ENCODE measurements at regions not wholly inside any gene's neighbourhood (a gene's known extent, or its start where the extent isn't known, plus 50 kb on each side); places are given as distances from the start of the nearest gene placed in this dataset.
"Not testable (repeated sequence)": the region's sequence is repeated elsewhere in the genome, so short reads cannot be mapped to it uniquely, and the experiment has no call there.

GRCh38 chr1:178020968-178021640, 51.2 kb upstream of the SEC16B start:
- DNase-seq (ENCODE audit: low read depth in 3 of 3), result no peak

DNA sequence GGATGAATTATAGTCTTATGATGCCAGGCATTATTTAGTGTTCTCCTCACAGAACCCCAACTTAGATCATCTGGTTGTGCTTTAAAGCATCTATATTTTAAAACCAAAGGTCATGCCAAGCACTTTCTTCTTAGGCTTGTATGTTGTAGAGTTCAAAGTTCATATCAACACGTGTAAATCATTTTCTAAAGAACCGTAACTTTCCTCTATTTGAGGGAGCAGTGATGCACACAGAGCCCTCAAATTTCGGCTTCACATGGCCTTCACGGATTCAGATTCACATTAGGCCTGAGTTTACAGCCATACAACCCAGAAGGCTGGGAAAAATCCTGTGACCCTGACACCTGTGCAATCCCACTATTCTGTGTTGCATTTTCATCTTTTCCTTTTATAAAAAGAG, 52.1 kb upstream of the SEC16B start:
- no peak for DNase-seq (ENCODE audit: low read depth in 3 of 3)

GRCh38 chr1:178023181-178023618, 53.3 kb upstream of the SEC16B start:
- DNase-seq (ENCODE audit: low read depth in 3 of 3), result no peak

DNA sequence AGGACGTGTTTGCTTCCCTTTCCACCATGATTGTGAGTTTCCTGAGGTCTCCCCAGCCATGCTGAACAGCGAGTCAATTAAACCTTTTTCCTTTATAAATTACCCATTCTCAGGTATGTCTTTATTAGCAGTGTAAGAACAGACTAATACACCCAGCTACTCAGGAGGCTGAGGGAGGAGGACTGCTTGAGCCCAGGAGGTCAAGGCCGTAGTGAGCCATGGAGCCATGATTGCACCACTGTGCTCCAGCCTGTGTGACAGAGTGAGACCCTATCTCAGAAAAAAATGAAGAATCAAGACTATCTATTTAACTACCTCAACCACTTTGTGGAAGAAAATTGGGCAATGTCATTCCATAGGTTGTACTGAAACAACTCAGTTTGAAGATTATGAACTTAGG, 54.6 kb upstream of the SEC16B start:
- DNase-seq (ENCODE audit: low read depth in 3 of 3), result no peak

- no peak for DNase-seq (ENCODE audit: low read depth in 3 of 3)
Observed at GRCh38 chr1:178025613-178026356, 55.9 kb upstream of the SEC16B start.

DNA sequence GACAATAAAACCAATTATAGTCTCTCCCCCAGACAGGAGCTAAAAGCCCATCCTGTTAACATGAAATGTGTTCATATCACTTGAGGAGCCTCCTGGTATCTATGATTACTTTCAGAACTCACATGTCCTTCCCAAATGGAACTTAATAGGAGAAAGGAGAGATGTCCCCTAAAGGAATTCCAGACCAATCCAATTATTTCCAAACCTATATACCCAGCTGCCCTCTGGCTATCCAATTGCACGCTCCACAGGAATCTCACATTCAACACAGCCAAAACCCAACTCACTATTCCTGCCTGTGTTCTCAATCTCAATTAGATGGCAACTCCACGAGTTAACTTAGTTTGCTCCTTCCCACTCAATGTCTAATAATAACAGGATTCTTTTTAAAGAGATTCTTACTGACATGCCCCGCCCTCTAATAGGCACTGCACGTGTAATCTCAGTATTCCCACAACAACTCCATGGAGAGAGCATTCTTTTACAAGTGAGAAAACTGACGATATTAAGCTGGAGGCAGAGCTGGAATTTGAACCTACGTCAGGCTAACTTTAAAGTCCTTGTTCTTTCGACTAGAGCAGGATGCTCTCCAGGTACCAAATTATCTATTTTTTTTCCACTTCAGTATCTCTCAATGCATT, 59.1 kb upstream of the SEC16B start:
- no peak for DNase-seq (ENCODE audit: low read depth in 3 of 3)

DNA sequence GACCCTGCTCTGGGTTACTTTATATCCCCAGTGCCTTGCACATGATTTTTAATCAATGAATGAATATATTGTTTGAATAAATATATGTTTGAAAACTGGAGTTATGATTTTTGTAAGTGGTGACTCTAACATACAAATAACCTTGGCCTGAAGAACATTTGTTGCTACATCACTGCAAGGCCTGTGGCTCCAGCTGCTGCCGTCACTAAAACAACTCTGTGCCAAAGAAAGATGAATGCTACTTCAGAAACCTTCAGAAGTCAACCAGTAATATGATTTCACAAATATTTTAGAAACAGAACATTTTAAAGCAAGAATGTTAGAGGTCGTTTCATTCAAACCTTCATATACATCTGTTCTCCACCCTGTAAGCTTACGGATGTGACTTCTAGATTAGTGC, 60.6 kb upstream of the SEC16B start:
- DNase-seq (ENCODE audit: low read depth in 3 of 3), result no peak

GRCh38 chr1:178031856-178032320, 62.0 kb upstream of the RASAL2 start:
- peak in 1 of 3 experiments; percentile 19 for DNase-seq (ENCODE audit: low read depth in 3 of 3)

- DNase-seq (ENCODE audit: low read depth in 3 of 3), result no peak
Observed at GRCh38 chr1:178033019-178033418, 60.9 kb upstream of the RASAL2 start.

GRCh38 chr1:178034676-178035075, 59.2 kb upstream of the RASAL2 start:
- no peak for DNase-seq (ENCODE audit: low read depth in 3 of 3)

DNA sequence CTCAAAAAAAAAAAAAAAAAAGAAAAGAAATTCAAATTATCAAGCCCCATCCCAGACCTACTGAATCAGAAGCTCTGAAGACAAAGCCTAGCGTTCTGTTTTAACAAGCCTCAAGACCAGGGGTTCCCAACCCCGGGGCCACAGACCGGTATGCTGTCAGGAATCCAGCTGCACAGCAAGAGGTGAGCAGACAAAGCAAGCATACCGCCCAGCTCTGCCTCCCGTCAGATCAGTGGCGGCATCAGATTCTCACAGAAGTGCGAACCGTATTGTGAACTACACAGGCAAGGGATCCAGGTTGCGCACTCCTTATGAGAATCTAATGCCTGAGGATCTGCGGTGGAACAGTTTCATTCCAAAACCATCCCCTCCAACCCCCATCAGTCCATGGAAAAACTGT, 57.8 kb upstream of the RASAL2 start:
- no peak for DNase-seq (ENCODE audit: low read depth in 3 of 3)

GRCh38 chr1:178037510-178038253, 56.2 kb upstream of the RASAL2 start:
- DNase-seq (ENCODE audit: low read depth in 3 of 3), result no peak

GRCh38 chr1:178038372-178038771, 55.5 kb upstream of the RASAL2 start:
- DNase-seq (ENCODE audit: low read depth in 3 of 3), result no peak

DNA sequence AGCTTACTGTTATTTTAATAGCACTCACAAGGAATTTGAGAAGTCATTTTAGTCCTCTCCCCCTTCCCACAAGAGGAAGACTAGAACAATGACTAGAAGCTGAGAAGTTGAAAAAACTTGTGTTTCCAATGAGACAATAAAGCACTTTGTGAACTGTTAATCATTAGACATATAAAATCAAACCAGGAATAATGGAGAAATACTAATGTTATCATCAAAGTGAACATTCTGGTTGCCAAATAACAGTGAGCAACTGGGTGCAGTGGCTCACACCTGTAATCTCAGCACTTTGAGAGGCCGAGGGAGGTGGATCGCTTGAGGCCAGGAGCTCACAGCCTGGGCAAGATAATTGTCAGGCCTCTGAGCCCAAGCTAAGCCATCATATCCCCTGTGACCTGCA, 54.0 kb upstream of the RASAL2 start:
- no peak for DNase-seq (ENCODE audit: low read depth in 3 of 3)

DNA sequence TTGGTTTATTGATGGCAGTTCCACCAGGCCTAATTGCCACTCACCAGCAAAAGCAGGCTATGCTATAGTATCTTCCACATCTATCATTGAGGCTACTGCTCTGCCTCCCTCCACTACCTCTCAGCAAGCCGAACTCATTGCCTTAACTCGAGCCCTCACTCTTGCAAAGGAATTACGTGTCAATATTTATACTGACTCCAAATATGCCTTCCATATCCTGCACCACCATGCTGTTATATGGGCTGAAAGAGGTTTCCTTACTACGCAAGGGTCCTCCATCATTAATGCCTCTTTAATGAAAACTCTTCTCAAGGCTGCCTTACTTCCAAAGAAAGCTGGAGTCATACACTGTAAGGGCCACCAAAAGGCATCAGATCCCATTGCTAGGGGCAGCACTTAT, 50.0 kb upstream of the RASAL2 start:
- DNase-seq (ENCODE audit: low read depth in 3 of 3), result not testable (repeated sequence)

Measured in stimulated activated CD4-positive, alpha-beta T cell treated with anti-CD3 and anti-CD28 coated beads, TNF-alpha, amount 100 ng/mL, for 24 hours (primary cell).